ENCODE measurements at regions not wholly inside any gene's neighbourhood (a gene's known extent, or its start where the extent isn't known, plus 50 kb on each side); places are given as distances from the start of the nearest gene placed in this dataset.
A peak's percentile ranks its signal among the peaks of the same experiment; 100 is the strongest.

- no peak for DNase-seq (ENCODE audit: low read depth)
Measured at GRCh38 chr5:158644301-158644700, 455.4 kb downstream of the EBF1 start.

GRCh38 chr5:158643840-158644239, 455.9 kb downstream of the EBF1 start:
- DNase-seq (ENCODE audit: low read depth) = no peak

GRCh38 chr5:158642879-158643278, 456.8 kb downstream of the EBF1 start:
- no peak for DNase-seq (ENCODE audit: low read depth)

GRCh38 chr5:158641016-158641415, 458.7 kb downstream of the EBF1 start:
- DNase-seq (ENCODE audit: low read depth) = no peak

GRCh38 chr5:158640593-158640980, 459.1 kb downstream of the EBF1 start:
- peak; percentile 43 for DNase-seq (ENCODE audit: low read depth)

GRCh38 chr5:158639881-158640592, 459.7 kb downstream of the EBF1 start:
- peak; percentile 68 for DNase-seq (ENCODE audit: low read depth)

GRCh38 chr5:158638396-158638795, 461.3 kb downstream of the EBF1 start:
- DNase-seq (ENCODE audit: low read depth) = no peak

GRCh38 chr5:158637039-158637438, 462.7 kb downstream of the EBF1 start:
- no peak for DNase-seq (ENCODE audit: low read depth)

- DNase-seq (ENCODE audit: low read depth) = no peak
Measured at GRCh38 chr5:158635565-158635964, 464.2 kb downstream of the EBF1 start.

- DNase-seq (ENCODE audit: low read depth) = peak; percentile 92
Measured at GRCh38 chr5:158634714-158635113, 465.0 kb downstream of the EBF1 start.

GRCh38 chr5:158629591-158630312, 470.0 kb downstream of the EBF1 start:
- DNase-seq (ENCODE audit: low read depth) = no peak

GRCh38 chr5:158626718-158627117, 473.0 kb downstream of the EBF1 start:
- no peak for DNase-seq (ENCODE audit: low read depth)

GRCh38 chr5:158623971-158624370, 475.7 kb downstream of the EBF1 start:
- no peak for DNase-seq (ENCODE audit: low read depth)

- peak; percentile 40 for DNase-seq (ENCODE audit: low read depth)
Measured at GRCh38 chr5:158621391-158621790, 478.3 kb downstream of the EBF1 start.

GRCh38 chr5:158619083-158619788, 480.5 kb downstream of the EBF1 start:
- peak; percentile 72 for DNase-seq (ENCODE audit: low read depth)

- no peak for DNase-seq (ENCODE audit: low read depth)
Measured at GRCh38 chr5:158618256-158618655, 481.5 kb downstream of the EBF1 start.

GRCh38 chr5:158616707-158617106, 483.0 kb downstream of the EBF1 start:
- no peak for DNase-seq (ENCODE audit: low read depth)

GRCh38 chr5:158614951-158615350, 484.8 kb downstream of the EBF1 start:
- peak; percentile 98 for DNase-seq (ENCODE audit: low read depth)

GRCh38 chr5:158611581-158611980, 488.1 kb downstream of the EBF1 start:
- DNase-seq (ENCODE audit: low read depth) = no peak

GRCh38 chr5:158610051-158610415, 489.7 kb downstream of the EBF1 start:
- no peak for DNase-seq (ENCODE audit: low read depth)

GRCh38 chr5:158609333-158610050, 490.2 kb downstream of the EBF1 start:
- DNase-seq (ENCODE audit: low read depth) = peak; percentile 82

GRCh38 chr5:158607088-158607487, 492.6 kb downstream of the EBF1 start:
- no peak for DNase-seq (ENCODE audit: low read depth)
